ENCODE measurements at regions not wholly inside any gene's neighbourhood (a gene's known extent, or its start where the extent isn't known, plus 50 kb on each side); places are given as distances from the start of the nearest gene placed in this dataset.
A peak's percentile ranks its signal among the peaks of the same experiment; 100 is the strongest.
"Not testable (repeated sequence)": the region's sequence is repeated elsewhere in the genome, so short reads cannot be mapped to it uniquely, and the experiment has no call there.

DNA sequence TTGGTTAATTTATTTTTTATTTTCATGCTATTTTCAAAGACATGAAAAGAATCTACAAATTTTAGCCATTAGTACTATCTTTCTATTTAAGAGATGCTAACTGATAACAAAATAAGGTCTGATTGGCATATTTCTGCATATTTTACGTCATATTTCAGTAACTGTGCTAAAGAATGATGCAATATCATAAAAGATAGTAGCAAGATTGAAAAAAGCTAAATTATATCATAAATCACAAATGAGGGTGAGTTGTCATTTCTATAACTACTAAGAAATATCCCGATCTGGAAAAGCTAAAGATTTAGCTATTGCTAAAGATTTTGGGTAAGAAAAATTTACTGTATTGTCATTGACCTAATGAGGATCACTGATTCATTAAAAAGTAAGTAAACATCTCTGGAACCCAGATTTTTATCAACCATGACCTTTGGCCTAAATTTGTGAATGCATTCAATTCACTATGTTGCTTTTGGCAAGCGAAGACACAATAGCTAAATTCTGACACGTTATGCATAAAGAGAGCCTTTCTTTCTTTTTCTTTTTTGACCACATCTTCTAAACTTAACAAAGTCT lies 103.6 kb downstream of the HPGD start:
- TF ChIP-seq JUND (IDR thresholded peaks at IDR 0.05; ENCODE audit: low read depth), result no peak
- no peak for DNase-seq (ENCODE audit: low read depth in 1 of 2, low spot score in 1 of 2)
- in situ Hi-C loops (cut with HindIII; ENCODE audit: low pct_unique_long_range_greater_than_20kb, low sequenced_read_pairs), result no loop called here

DNA sequence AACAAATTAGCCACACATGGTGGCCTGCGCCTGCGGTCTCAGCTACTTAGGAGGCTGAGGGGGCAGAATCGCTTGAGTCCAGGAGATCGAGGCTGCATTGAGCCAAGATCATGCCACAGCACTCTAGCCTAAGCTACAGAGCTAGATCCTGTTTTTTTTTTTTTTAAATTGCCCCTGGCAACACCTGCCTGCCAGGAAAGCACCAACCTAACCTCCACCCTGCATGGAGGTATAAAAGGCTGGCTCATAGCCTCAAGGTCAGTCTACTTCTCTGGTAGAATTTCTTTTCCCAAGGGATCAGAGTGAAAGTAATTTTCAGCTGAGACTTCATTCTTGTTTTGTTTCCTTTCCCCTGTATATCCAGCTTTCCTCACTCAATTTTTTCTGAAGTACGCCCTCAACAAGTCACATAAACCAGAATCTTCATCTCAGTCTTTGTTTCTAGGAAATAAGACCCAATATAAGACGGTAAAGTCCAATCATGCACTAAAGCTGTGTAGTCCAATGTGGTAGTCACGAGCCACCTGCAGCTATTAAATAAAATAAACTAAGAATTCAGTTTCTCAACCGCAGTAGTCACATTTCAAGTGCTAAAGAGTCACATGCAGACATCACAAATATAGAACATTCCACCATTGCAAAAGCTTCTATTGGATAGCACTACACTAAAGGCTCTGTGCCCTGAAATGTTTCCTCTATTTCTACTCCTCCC lies 113.3 kb downstream of the HPGD start:
- DNase-seq (ENCODE audit: low read depth in 1 of 2, low spot score in 1 of 2), result no peak
- TF ChIP-seq JUND (IDR thresholded peaks at IDR 0.05; ENCODE audit: low read depth), result no peak
- in situ Hi-C loops (cut with HindIII; ENCODE audit: low pct_unique_long_range_greater_than_20kb, low sequenced_read_pairs), result no loop called here

DNA sequence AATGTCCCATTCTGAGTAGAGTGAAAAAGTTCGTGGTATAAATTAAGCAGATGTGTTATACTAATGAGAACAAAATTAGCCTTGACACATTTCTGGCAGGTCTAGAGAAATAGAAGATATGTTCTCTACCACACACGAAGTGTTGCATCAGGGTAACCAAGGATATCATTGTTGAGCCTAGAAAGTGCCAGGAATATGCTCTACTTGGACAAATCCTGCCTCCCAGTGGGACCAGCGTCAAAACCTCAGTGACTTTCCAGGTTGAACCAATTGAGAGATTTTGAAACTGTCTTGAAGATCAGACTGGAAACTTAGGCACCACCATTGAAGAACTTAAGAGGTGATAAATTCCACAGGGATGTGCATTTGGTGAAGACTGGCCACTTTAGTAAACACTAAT lies 115.9 kb downstream of the HPGD start:
- DNase-seq (ENCODE audit: low read depth in 1 of 2, low spot score in 1 of 2), result no peak
- in situ Hi-C loops (cut with HindIII; ENCODE audit: low pct_unique_long_range_greater_than_20kb, low sequenced_read_pairs), result no loop called here
- no peak for TF ChIP-seq JUND (IDR thresholded peaks at IDR 0.05; ENCODE audit: low read depth)

DNA sequence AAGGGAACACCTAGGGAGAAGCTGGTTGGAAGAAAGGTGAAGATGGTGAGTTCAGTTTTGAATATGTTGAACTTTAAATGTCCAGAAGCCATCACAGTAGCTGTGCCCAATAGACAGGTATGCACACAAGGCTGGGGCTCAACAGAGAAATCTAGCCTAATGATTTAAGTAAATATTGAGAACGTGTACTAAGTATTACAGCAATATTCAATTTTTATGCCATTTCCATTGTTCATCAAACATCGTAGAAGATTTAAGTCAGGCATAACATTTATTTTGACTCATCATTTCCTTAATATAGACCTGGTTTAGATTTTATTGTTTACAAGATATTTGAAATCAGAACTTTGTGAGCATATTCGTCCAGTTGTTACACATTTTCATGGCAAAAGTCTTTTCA lies 116.4 kb downstream of the HPGD start:
- no peak for TF ChIP-seq JUND (IDR thresholded peaks at IDR 0.05; ENCODE audit: low read depth)
- in situ Hi-C loops (cut with HindIII; ENCODE audit: low pct_unique_long_range_greater_than_20kb, low sequenced_read_pairs), result no loop called here
- no peak for DNase-seq (ENCODE audit: low read depth in 1 of 2, low spot score in 1 of 2)

DNA sequence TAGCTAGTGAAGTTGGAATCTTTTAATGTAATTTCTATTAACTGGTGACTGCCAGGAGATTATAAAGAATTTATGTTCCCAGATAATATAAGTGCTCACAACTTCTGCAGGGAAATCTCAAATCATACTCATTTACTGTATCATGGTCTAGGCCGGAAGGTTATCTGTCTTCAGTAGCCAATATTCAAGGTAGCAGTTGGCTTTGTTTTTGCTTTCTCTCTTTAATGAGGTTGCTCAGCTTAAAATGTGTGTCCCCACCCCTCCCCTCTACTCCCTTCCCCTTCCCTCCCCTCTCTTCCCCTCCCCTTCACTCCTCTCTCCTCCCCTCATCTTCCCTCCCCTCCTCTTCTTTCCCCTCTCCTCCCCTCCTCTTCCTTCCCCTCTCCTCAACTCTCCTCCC lies 117.6 kb downstream of the HPGD start:
- no peak for TF ChIP-seq JUND (IDR thresholded peaks at IDR 0.05; ENCODE audit: low read depth)
- in situ Hi-C loops (cut with HindIII; ENCODE audit: low pct_unique_long_range_greater_than_20kb, low sequenced_read_pairs), result no loop called here
- DNase-seq (ENCODE audit: low read depth in 1 of 2, low spot score in 1 of 2), result no peak

DNA sequence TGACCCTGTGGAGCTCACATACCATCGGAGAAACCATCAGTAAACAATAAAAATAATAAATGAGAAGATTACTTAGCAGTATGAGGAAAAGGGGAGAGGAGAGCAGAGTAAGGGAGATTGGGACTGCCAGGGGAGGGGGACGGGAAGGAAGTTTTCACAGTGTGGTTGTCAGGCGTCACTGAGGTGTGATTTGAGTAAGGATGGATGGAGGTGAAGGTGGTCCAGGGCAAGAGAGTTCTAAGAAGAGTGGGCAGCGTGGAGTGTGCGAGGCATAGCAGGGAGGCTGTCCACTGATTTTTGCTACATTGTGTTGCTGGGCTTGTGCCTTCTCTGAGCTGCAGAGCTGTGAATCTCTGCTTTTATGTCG lies 119.1 kb downstream of the HPGD start:
- no peak for DNase-seq (ENCODE audit: low read depth in 1 of 2, low spot score in 1 of 2)
- in situ Hi-C loops (cut with HindIII; ENCODE audit: low pct_unique_long_range_greater_than_20kb, low sequenced_read_pairs), result no loop called here
- TF ChIP-seq JUND (IDR thresholded peaks at IDR 0.05; ENCODE audit: low read depth), result no peak

- in situ Hi-C loops (cut with HindIII; ENCODE audit: low pct_unique_long_range_greater_than_20kb, low sequenced_read_pairs), result no loop called here
- no peak for DNase-seq (ENCODE audit: low read depth in 1 of 2, low spot score in 1 of 2)
- no peak for TF ChIP-seq JUND (IDR thresholded peaks at IDR 0.05; ENCODE audit: low read depth)
Measured at GRCh38 chr4:174402470-174403176, 118.9 kb downstream of the CEP44 start.

DNA sequence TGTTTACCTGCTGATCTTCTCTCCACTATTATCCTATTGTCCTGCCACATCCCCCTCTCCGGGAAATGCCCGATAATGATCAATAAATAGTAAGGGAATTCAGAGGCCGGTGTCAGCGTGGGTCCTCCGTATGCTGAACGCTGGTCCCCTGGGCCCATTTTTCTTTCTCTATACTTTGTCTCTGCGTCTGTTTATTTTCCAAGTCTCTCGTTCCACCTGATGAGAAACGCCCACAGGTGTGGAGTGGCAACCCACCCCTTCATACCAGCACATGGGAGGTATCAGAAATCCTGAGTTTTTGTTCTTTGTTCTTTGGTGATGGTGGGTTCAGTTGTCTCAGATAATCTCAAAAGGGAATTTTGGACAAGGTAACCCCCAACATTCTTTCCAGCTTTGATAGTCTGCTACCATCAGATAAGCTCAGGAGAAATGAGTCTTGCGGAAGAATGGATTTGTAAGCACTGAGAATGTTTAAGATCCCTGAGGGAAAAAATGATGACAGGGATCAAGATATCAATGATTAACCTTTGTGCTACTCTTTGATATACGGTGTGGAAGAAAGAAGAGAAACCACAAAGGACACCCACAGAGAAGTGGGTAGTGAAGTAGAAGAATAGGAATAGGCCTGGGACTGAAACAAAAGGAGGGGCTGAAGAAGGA lies 117.9 kb downstream of the CEP44 start:
- DNase-seq (ENCODE audit: low read depth in 1 of 2, low spot score in 1 of 2), result no peak

GRCh38 chr4:174400603-174401302 lies 117.0 kb downstream of the CEP44 start:
- DNase-seq (ENCODE audit: low read depth in 1 of 2, low spot score in 1 of 2); in situ Hi-C loops (cut with HindIII; ENCODE audit: low pct_unique_long_range_greater_than_20kb, low sequenced_read_pairs): not testable (repeated sequence)

More for the DNA sequence above, 117.9 kb downstream of the CEP44 start:
- TF ChIP-seq JUND (IDR thresholded peaks at IDR 0.05; ENCODE audit: low read depth), result no peak
- in situ Hi-C loops (cut with HindIII; ENCODE audit: low pct_unique_long_range_greater_than_20kb, low sequenced_read_pairs), result no loop called here

DNA sequence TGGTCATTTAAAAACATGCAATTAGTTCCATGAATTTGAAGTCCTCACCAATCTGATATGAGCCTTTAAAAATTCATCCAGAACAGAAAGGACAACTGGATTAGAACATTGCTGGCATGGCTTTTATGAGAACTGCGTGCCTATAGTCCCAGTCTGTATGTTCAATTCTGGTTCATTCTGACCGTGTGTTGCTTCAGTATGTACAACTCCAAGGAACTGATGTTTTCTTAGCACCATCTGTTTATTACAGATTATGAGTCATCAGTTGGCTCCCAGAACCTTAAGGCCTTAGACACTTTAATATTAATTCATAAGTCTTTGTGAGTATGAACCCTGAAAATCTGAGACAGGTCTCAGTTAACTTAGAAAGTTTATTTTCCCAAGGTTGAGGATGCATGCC lies 115.0 kb downstream of the CEP44 start:
- DNase-seq (ENCODE audit: low read depth in 1 of 2, low spot score in 1 of 2), result no peak
- in situ Hi-C loops (cut with HindIII; ENCODE audit: low pct_unique_long_range_greater_than_20kb, low sequenced_read_pairs), result no loop called here
- no peak for TF ChIP-seq JUND (IDR thresholded peaks at IDR 0.05; ENCODE audit: low read depth)

DNA sequence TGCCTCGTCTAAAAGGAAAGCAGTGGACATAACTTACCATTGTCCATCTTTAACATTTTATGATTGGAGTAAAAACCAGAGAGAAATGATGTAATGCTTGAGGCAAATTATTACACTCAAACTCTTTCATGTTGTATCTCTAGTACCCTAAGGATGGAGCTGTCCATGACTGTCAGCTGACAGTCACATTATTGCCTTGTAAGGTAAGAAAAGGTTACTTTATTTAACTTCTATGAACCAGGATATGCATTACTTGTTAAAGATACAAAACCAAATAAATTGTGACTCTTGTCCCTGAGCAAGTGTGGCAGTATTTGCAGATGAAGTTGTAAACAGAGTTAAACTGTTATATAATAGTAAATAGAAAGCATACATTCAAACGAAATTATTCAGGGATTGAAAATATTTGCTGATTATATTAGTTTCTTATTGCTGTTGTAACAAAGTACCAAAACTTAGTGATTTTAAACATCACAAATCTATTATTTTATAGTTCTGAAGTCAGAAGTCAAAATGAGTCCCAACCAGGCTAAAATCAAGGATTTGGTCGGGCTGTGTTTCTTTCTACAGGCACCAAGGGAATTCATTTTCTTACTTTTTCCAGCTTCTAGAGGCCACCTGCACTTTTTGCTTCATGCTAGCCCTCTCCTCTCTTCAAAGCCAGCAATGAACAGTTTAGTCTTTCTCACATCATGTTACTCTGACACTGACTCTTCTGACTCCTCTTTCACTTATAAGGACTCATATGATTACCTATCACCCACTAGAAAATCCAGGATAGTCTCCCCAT lies 113.8 kb downstream of the CEP44 start:
- in situ Hi-C loops (cut with HindIII; ENCODE audit: low pct_unique_long_range_greater_than_20kb, low sequenced_read_pairs), result no loop called here
- TF ChIP-seq JUND (IDR thresholded peaks at IDR 0.05; ENCODE audit: low read depth), result no peak
- no peak for DNase-seq (ENCODE audit: low read depth in 1 of 2, low spot score in 1 of 2)

GRCh38 chr4:174396599-174397110 lies 112.9 kb downstream of the CEP44 start:
- peak in 1 of 2 experiments; percentile 3 for DNase-seq (ENCODE audit: low read depth in 1 of 2, low spot score in 1 of 2)
- no peak for TF ChIP-seq JUND (IDR thresholded peaks at IDR 0.05; ENCODE audit: low read depth)
- in situ Hi-C loops (cut with HindIII; ENCODE audit: low pct_unique_long_range_greater_than_20kb, low sequenced_read_pairs), result no loop called here

Measured in T47D (cell line).